Mesothelial cell of epicardium (in vitro differentiated cells): ENCODE measurements at regions not wholly inside any gene's neighbourhood (a gene's known extent, or its start where the extent isn't known, plus 50 kb on each side); places are given as distances from the start of the nearest gene placed in this dataset.
A peak's percentile ranks its signal among the peaks of the same experiment; 100 is the strongest.
"Not testable (repeated sequence)": the region's sequence is repeated elsewhere in the genome, so short reads cannot be mapped to it uniquely, and the experiment has no call there.

Source experiments
- DNase-seq, 2 experiments: peaks; one replicate each; pipeline ENCODE4 v3.0.0; 2021; ENCODE audit warnings: low spot score in 2 of 2; ENCODE audit not compliant: unreplicated experiment in 2 of 2
- H3K27ac Mint-ChIP-seq: 2 replicates; pipeline ENCODE4 v1.8.0; 2021; ENCODE audit warnings: mixed read lengths
- H3K27me3 Mint-ChIP-seq: 2 replicates; pipeline ENCODE4 v1.8.0; 2021; ENCODE audit warnings: low read depth, mixed read lengths
- H3K36me3 Mint-ChIP-seq: 2 replicates; pipeline ENCODE4 v1.8.0; 2021; ENCODE audit warnings: mixed read lengths
- H3K4me1 Mint-ChIP-seq: 2 replicates; pipeline ENCODE4 v1.8.0; 2021; ENCODE audit warnings: mixed read lengths
- H3K4me3 Mint-ChIP-seq: 2 replicates; pipeline ENCODE4 v1.8.0; 2021; ENCODE audit warnings: mild to moderate bottlenecking, moderate library complexity, mixed read lengths
- H3K9me3 Mint-ChIP-seq: 2 replicates; pipeline ENCODE4 v1.8.0; 2021; ENCODE audit warnings: mixed read lengths
- CTCF ChIP-seq: fragments of 200-600 bp; sonication (generic); IDR thresholded peaks from one replicate; pipeline ENCODE4 v1.5.0; 2021; ENCODE audit warnings: antibody characterized with exemption; ENCODE audit not compliant: unreplicated experiment

- Mint-ChIP-seq H3K4me1 (no peaks in the 10 kb centered on the region), H3K9me3 (peaks cover 36% of the 10 kb centered on the region), H3K4me3 (no peak overlapping the region), H3K27me3 (no peaks in the 10 kb centered on the region), H3K27ac (no peak overlapping the region), H3K36me3 (peaks cover 2% of the 10 kb centered on the region)
- no peak for TF ChIP-seq CTCF
- no peak for DNase-seq
Measured at GRCh38 chr6:60754879-60755278, 1531.1 kb downstream of the KHDRBS2 start.

GRCh38 chr6:60750353-60751081 lies 1535.5 kb downstream of the KHDRBS2 start:
- H3K9me3 Mint-ChIP-seq: peaks cover 19% of the 10 kb centered on the region
- not testable (repeated sequence) for H3K27ac Mint-ChIP-seq

GRCh38 chr6:60747765-60748556 lies 1538.1 kb downstream of the KHDRBS2 start:
- H3K36me3 Mint-ChIP-seq, H3K9me3 Mint-ChIP-seq: not testable (repeated sequence)

More at GRCh38 chr6:60750353-60751081, 1535.5 kb downstream of the KHDRBS2 start:
- H3K4me1 Mint-ChIP-seq, H3K27me3 Mint-ChIP-seq, H3K4me3 Mint-ChIP-seq, DNase-seq, H3K36me3 Mint-ChIP-seq: not testable (repeated sequence)

GRCh38 chr6:60737764-60738425 lies 1548.1 kb downstream of the KHDRBS2 start:
- not testable (repeated sequence) for H3K27ac Mint-ChIP-seq, H3K36me3 Mint-ChIP-seq, DNase-seq, H3K4me3 Mint-ChIP-seq, H3K9me3 Mint-ChIP-seq, H3K27me3 Mint-ChIP-seq
- H3K4me1 Mint-ChIP-seq: peaks cover 25% of the 10 kb centered on the region

More at GRCh38 chr6:60747765-60748556, 1538.1 kb downstream of the KHDRBS2 start:
- not testable (repeated sequence) for H3K4me1 Mint-ChIP-seq, H3K27ac Mint-ChIP-seq, H3K27me3 Mint-ChIP-seq, H3K4me3 Mint-ChIP-seq, DNase-seq

GRCh38 chr6:60737315-60737714 lies 1548.7 kb downstream of the KHDRBS2 start:
- not testable (repeated sequence) for DNase-seq, H3K27me3 Mint-ChIP-seq, H3K36me3 Mint-ChIP-seq, H3K9me3 Mint-ChIP-seq, H3K4me3 Mint-ChIP-seq
- Mint-ChIP-seq H3K4me1 (peaks cover 25% of the 10 kb centered on the region), H3K27ac (peak overlapping the region; percentile 43)

GRCh38 chr6:60723935-60724334 lies 1562.1 kb downstream of the KHDRBS2 start:
- not testable (repeated sequence) for H3K4me3 Mint-ChIP-seq, H3K27ac Mint-ChIP-seq, H3K27me3 Mint-ChIP-seq, H3K36me3 Mint-ChIP-seq, DNase-seq, H3K9me3 Mint-ChIP-seq
- peaks cover 13% of the 10 kb centered on the region for H3K4me1 Mint-ChIP-seq

DNA sequence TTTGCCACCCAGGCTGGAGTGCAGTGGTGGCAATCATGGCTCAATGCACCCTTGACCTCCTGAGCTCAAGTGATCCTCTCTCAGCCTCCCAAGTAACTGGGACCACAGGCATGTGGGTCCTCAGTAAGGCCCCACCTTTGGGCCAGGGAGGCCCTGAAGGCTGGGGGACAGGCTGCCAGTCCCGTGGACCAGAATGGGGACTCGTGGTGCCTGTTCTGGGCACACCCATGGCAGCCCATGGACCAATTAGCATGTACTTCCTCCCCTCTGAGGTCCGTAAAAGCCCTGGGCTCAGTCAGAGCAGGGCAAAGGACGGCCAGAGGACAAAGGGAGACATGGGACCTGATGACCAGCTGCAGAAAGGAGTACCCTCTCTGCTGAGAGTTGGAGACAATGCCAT lies 1590.8 kb downstream of the KHDRBS2 start:
- Mint-ChIP-seq H3K36me3 (no peaks in the 10 kb centered on the region), H3K9me3 (peaks cover 17% of the 10 kb centered on the region), H3K4me3 (no peak overlapping the region), H3K27me3 (no peaks in the 10 kb centered on the region), H3K4me1 (no peaks in the 10 kb centered on the region), H3K27ac (no peak overlapping the region)
- TF ChIP-seq CTCF: no peak
- DNase-seq: no peak

GRCh38 chr6:60687085-60687484 lies 1598.9 kb downstream of the KHDRBS2 start:
- Mint-ChIP-seq H3K36me3 (no peaks in the 10 kb centered on the region), H3K4me3 (no peak overlapping the region), H3K27me3 (peaks cover 3% of the 10 kb centered on the region), H3K4me1 (no peaks in the 10 kb centered on the region), H3K27ac (no peak overlapping the region), H3K9me3 (peaks cover 5% of the 10 kb centered on the region)
- no peak for TF ChIP-seq CTCF
- no peak for DNase-seq
